NT2/D1 (cell line): ENCODE measurements at regions not wholly inside any gene's neighbourhood (a gene's known extent, or its start where the extent isn't known, plus 50 kb on each side); places are given as distances from the start of the nearest gene placed in this dataset.

Experiments used
- SUZ12 ChIP-seq: IDR thresholded peaks from 2 replicates; pipeline ENCODE4 v1.6.1; 2011; ENCODE audit not compliant: insufficient read length, insufficient read depth; ENCODE audit errors: extremely low read depth
- YY1 ChIP-seq: IDR thresholded peaks from 2 replicates; pipeline ENCODE4 v1.6.1; 2011; ENCODE audit not compliant: insufficient read length, insufficient read depth
- ZNF274 ChIP-seq: IDR thresholded peaks from 2 replicates; pipeline ENCODE4 v1.6.1; 2011; ENCODE audit warnings: mild to moderate bottlenecking, low read depth, low read length

DNA sequence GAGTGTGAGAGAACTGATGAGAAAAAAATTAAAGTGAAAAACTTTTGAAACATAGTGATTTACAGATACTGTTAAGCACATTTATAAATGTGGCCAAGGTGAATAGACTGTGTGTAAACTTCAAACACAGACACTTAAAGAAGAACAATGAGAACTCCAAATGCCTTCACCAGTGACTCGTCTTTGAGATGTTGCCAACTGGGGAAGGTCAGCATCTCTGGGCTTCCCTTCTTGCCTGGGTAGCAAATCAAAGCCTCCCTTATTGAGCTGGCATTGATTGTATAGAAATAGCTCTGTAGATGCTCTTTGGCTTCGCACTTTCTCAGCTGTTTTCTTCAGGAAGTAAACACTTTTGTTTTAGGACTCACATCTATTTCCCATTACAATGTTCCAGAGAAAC is 177.3 kb upstream of the SGCG start:
- no peak for TF ChIP-seq YY1
- no peak for TF ChIP-seq ZNF274
- TF ChIP-seq SUZ12 = no peak
